ENCODE measurements at regions not wholly inside any gene's neighbourhood (a gene's known extent, or its start where the extent isn't known, plus 50 kb on each side); places are given as distances from the start of the nearest gene placed in this dataset.

- no peak for DNase-seq (ENCODE audit: extremely low read depth, low read depth, low spot score)
Measured at GRCh38 chrX:39802354-39802753, 295.4 kb downstream of the BCOR start.

GRCh38 chrX:39802908-39803307, 294.9 kb downstream of the BCOR start:
- no peak for DNase-seq (ENCODE audit: extremely low read depth, low read depth, low spot score)

- no peak for DNase-seq (ENCODE audit: extremely low read depth, low read depth, low spot score)
Measured at GRCh38 chrX:39805022-39805421, 292.7 kb downstream of the BCOR start.

- no peak for DNase-seq (ENCODE audit: extremely low read depth, low read depth, low spot score)
Measured at GRCh38 chrX:39805825-39806224, 291.9 kb downstream of the BCOR start.

- DNase-seq (ENCODE audit: extremely low read depth, low read depth, low spot score) = no peak
Measured at GRCh38 chrX:39808471-39808917, 289.3 kb downstream of the BCOR start.

- no peak for DNase-seq (ENCODE audit: extremely low read depth, low read depth, low spot score)
Measured at GRCh38 chrX:39809331-39809730, 288.4 kb downstream of the BCOR start.

- DNase-seq (ENCODE audit: extremely low read depth, low read depth, low spot score) = no peak
Measured at GRCh38 chrX:39810901-39811300, 286.9 kb downstream of the BCOR start.

- DNase-seq (ENCODE audit: extremely low read depth, low read depth, low spot score) = no peak
Measured at GRCh38 chrX:39811376-39811775, 286.4 kb downstream of the BCOR start.

- DNase-seq (ENCODE audit: extremely low read depth, low read depth, low spot score) = no peak
Measured at GRCh38 chrX:39813631-39814277, 284.0 kb downstream of the BCOR start.

- DNase-seq (ENCODE audit: extremely low read depth, low read depth, low spot score) = no peak
Measured at GRCh38 chrX:39814391-39814790, 283.4 kb downstream of the BCOR start.

GRCh38 chrX:39815631-39816030, 282.1 kb downstream of the BCOR start:
- DNase-seq (ENCODE audit: extremely low read depth, low read depth, low spot score) = no peak

- DNase-seq (ENCODE audit: extremely low read depth, low read depth, low spot score) = no peak
Measured at GRCh38 chrX:39816871-39817731, 280.7 kb downstream of the BCOR start.

GRCh38 chrX:39817754-39818470, 279.8 kb downstream of the BCOR start:
- no peak for DNase-seq (ENCODE audit: extremely low read depth, low read depth, low spot score)

GRCh38 chrX:39818750-39819149, 279.0 kb downstream of the BCOR start:
- no peak for DNase-seq (ENCODE audit: extremely low read depth, low read depth, low spot score)

- DNase-seq (ENCODE audit: extremely low read depth, low read depth, low spot score) = no peak
Measured at GRCh38 chrX:39819921-39820849, 277.6 kb downstream of the BCOR start.

- DNase-seq (ENCODE audit: extremely low read depth, low read depth, low spot score) = no peak
Measured at GRCh38 chrX:39820938-39821708, 276.6 kb downstream of the BCOR start.

- DNase-seq (ENCODE audit: extremely low read depth, low read depth, low spot score) = no peak
Measured at GRCh38 chrX:39821709-39822095, 276.1 kb downstream of the BCOR start.

- DNase-seq (ENCODE audit: extremely low read depth, low read depth, low spot score) = no peak
Measured at GRCh38 chrX:39822133-39822748, 275.5 kb downstream of the BCOR start.

- no peak for DNase-seq (ENCODE audit: extremely low read depth, low read depth, low spot score)
Measured at GRCh38 chrX:39823424-39823823, 274.3 kb downstream of the BCOR start.

Data from glomerular endothelial cell (primary cell).